IMR-90 (cell line): ENCODE measurements at regions not wholly inside any gene's neighbourhood (a gene's known extent, or its start where the extent isn't known, plus 50 kb on each side); places are given as distances from the start of the nearest gene placed in this dataset.

Source experiments
- ATAC-seq: fragments of 200-7000 bp; cut with Tn5 transposase; 2 replicates; pipeline ENCODE4 v1.9.1; 2020; ENCODE audit warnings: low read depth, mild to moderate bottlenecking, moderate library complexity
- BruUV-seq: library from RNA; stranded (reverse); fragments of 400-500 nt; replicated peaks from 2 replicates; lab custom pipeline; 2021; lab: Mats Ljungman, UMichigan
- CTCF ChIA-PET: fragments of 300-600 bp; formaldehyde crosslinking; extraction: SDS; loops from one replicate; lab custom pipeline; 2021; ENCODE audit warnings: antibody characterized with exemption; lab: Yijun Ruan, JAX
- POLR2A ChIA-PET: fragments of 300-600 bp; sonication (Branson Sonifier 250); formaldehyde crosslinking; loops from one replicate; lab custom pipeline; 2022; ENCODE audit warnings: antibody characterized with exemption; ENCODE audit not compliant: unreplicated experiment; lab: Charles Lee
- DNase-seq: peaks from one replicate; pipeline ENCODE4 v3.0.0; 2013
- H2AFZ ChIP-seq: replicated peaks from 2 replicates; pipeline ENCODE3; 2013; ENCODE audit warnings: low read length, mild to moderate bottlenecking; ENCODE audit not compliant: poor library complexity
- H2AK5ac ChIP-seq: 2 replicates; pipeline ENCODE4 v1.6.1; 2013; ENCODE audit warnings: low read depth, low read length, inconsistent platforms
- H2AK9ac ChIP-seq: replicated peaks from 2 replicates; pipeline ENCODE3; 2013; ENCODE audit warnings: mild to moderate bottlenecking, low read depth, low read length, moderate library complexity; ENCODE audit not compliant: poor library complexity
- H2BK120ac ChIP-seq: 2 replicates; pipeline ENCODE4 v1.6.1; 2013; ENCODE audit warnings: low read depth, low read length, inconsistent platforms
- H2BK15ac ChIP-seq: 3 replicates; pipeline ENCODE4 v1.6.1; 2013; ENCODE audit warnings: low read depth, low read length, inconsistent platforms
- H2BK20ac ChIP-seq: 2 replicates; pipeline ENCODE4 v1.6.1; 2013; ENCODE audit warnings: low read depth, mild to moderate bottlenecking, inconsistent platforms, low read length, moderate library complexity
- H2BK5ac ChIP-seq: 2 replicates; pipeline ENCODE4 v1.6.1; 2013; ENCODE audit warnings: mild to moderate bottlenecking, low read depth, low read length, inconsistent platforms; ENCODE audit not compliant: poor library complexity, severe bottlenecking
- H3K14ac ChIP-seq: replicated peaks from 2 replicates; pipeline ENCODE4 v1.6.1; 2013; ENCODE audit warnings: low read depth, low read length, inconsistent platforms
- H3K18ac ChIP-seq: 2 replicates; pipeline ENCODE4 v1.6.1; 2013; ENCODE audit warnings: low read depth, low read length, control low read depth
- H3K23ac ChIP-seq: 2 replicates; pipeline ENCODE4 v1.6.1; 2013; ENCODE audit warnings: low read depth, low read length, inconsistent platforms
- H3K27ac ChIP-seq: 2 replicates; pipeline ENCODE4 v1.5.1; 2013; ENCODE audit warnings: mild to moderate bottlenecking, control low read depth, low read length; ENCODE audit not compliant: insufficient read depth
- H3K27me3 ChIP-seq: 2 replicates; pipeline ENCODE4 v1.6.1; 2013; ENCODE audit warnings: low read length; ENCODE audit not compliant: control insufficient read depth, insufficient read depth
- H3K36me3 ChIP-seq: 2 replicates; pipeline ENCODE4 v1.6.1; 2013; ENCODE audit warnings: low read length, mixed read lengths; ENCODE audit not compliant: control insufficient read depth, insufficient read depth
- H3K4ac ChIP-seq: 2 replicates; pipeline ENCODE4 v1.6.1; 2013; ENCODE audit warnings: low read depth, low read length, inconsistent platforms
- H3K4me1 ChIP-seq: 2 replicates; pipeline ENCODE4 v1.6.1; 2013; ENCODE audit warnings: low read length, mixed read lengths; ENCODE audit not compliant: control insufficient read depth, insufficient read depth
- H3K4me2 ChIP-seq: 2 replicates; pipeline ENCODE4 v1.6.1; 2013; ENCODE audit warnings: low read depth, mild to moderate bottlenecking, control low read depth, low read length, moderate library complexity
- H3K4me3 ChIP-seq: 2 replicates; pipeline ENCODE4 v1.5.1; 2013; ENCODE audit warnings: low read depth, mild to moderate bottlenecking, control low read depth, low read length, moderate library complexity; ENCODE audit not compliant: insufficient read depth
- H3K56ac ChIP-seq: 2 replicates; pipeline ENCODE4 v1.6.1; 2013; ENCODE audit warnings: low read length, inconsistent platforms; ENCODE audit not compliant: insufficient read depth; ENCODE audit errors: extremely low read depth
- H3K79me1 ChIP-seq, 2 experiments: 2 replicates each; pipeline ENCODE4 v1.6.1; 2013; ENCODE audit warnings: low read length in 2 of 2, inconsistent platforms in 1 of 2, low read depth in 1 of 2
- H3K9ac ChIP-seq: 2 replicates; pipeline ENCODE4 v1.6.1; 2013; ENCODE audit warnings: low read depth, low read length, control low read depth
- H3K9me1 ChIP-seq: 2 replicates; pipeline ENCODE4 v1.6.1; 2013; ENCODE audit warnings: low read length, inconsistent platforms; ENCODE audit not compliant: insufficient read depth
- H3K9me3 ChIP-seq: 2 replicates; pipeline ENCODE4 v1.6.1; 2013; ENCODE audit warnings: low read length; ENCODE audit not compliant: control insufficient read depth, insufficient read depth
- H4K20me1 ChIP-seq: 2 replicates; pipeline ENCODE4 v1.6.1; 2013; ENCODE audit warnings: low read length, inconsistent platforms; ENCODE audit not compliant: insufficient read depth
- H4K5ac ChIP-seq: 2 replicates; pipeline ENCODE4 v1.6.1; 2013; ENCODE audit warnings: mild to moderate bottlenecking, low read depth, low read length, control low read depth
- H4K8ac ChIP-seq, 2 experiments: 2 replicates each; pipeline ENCODE4 v1.6.1; 2013; ENCODE audit warnings: low read depth in 2 of 2, low read length in 2 of 2, control low read depth in 1 of 2, inconsistent platforms in 1 of 2
- H4K91ac ChIP-seq: 2 replicates; pipeline ENCODE4 v1.6.1; 2013; ENCODE audit warnings: low read depth, low read length, inconsistent platforms; ENCODE audit not compliant: insufficient read depth
- BHLHE40 ChIP-seq: fragments of 150-350 bp; IDR thresholded peaks from 2 replicates; pipeline ENCODE4 v1.6.1; 2016; ENCODE audit warnings: mild to moderate bottlenecking, low read depth, low read length
- CEBPB ChIP-seq: IDR thresholded peaks from 2 replicates; pipeline ENCODE4 v1.6.1; 2012; ENCODE audit warnings: low read depth, low read length, improper control_type of control experiment
- CHD1 ChIP-seq: IDR thresholded peaks from 2 replicates; pipeline ENCODE4 v1.6.1; 2012; ENCODE audit warnings: low read depth, low read length, improper control_type of control experiment
- CTCF ChIP-seq: conservative IDR thresholded peaks from 2 replicates; pipeline ENCODE4 v1.5.1; 2012; ENCODE audit warnings: mild to moderate bottlenecking, low read depth, low read length, improper control_type of control experiment
- ELK1 ChIP-seq: fragments of 150-350 bp; IDR thresholded peaks from 2 replicates; pipeline ENCODE4 v1.6.1; 2016; ENCODE audit warnings: low read depth, mild to moderate bottlenecking, low read length, moderate library complexity, borderline replicate concordance
- FOS ChIP-seq: fragments of 150-350 bp; IDR thresholded peaks from 2 replicates; pipeline ENCODE4 v1.6.1; 2016; ENCODE audit warnings: low read depth, low read length
- MAFK ChIP-seq: IDR thresholded peaks from 2 replicates; pipeline ENCODE4 v1.6.1; 2012; ENCODE audit warnings: low read depth, low read length, improper control_type of control experiment
- MAZ ChIP-seq: IDR thresholded peaks from 2 replicates; pipeline ENCODE4 v1.6.1; 2012; ENCODE audit warnings: low read depth, mild to moderate bottlenecking, low read length, improper control_type of control experiment, moderate library complexity, borderline replicate concordance
- MXI1 ChIP-seq: IDR thresholded peaks from 2 replicates; pipeline ENCODE4 v1.6.1; 2012; ENCODE audit warnings: low read depth, mild to moderate bottlenecking, low read length, moderate library complexity, borderline replicate concordance
- NFE2L2 ChIP-seq: fragments of 150-350 bp; IDR thresholded peaks from 2 replicates; pipeline ENCODE4 v1.6.1; 2016; ENCODE audit warnings: low read depth, mild to moderate bottlenecking, low read length
- POLR2A ChIP-seq: IDR thresholded peaks from 2 replicates; pipeline ENCODE4 v1.6.1; 2012; ENCODE audit warnings: mild to moderate bottlenecking, low read depth, low read length
- RAD21 ChIP-seq: IDR thresholded peaks from 2 replicates; pipeline ENCODE4 v1.6.1; 2012; ENCODE audit warnings: low read length, improper control_type of control experiment
- RCOR1 ChIP-seq: IDR thresholded peaks from 2 replicates; pipeline ENCODE4 v1.6.1; 2012; ENCODE audit warnings: mild to moderate bottlenecking, low read length, improper control_type of control experiment; ENCODE audit not compliant: insufficient replicate concordance
- RFX5 ChIP-seq: IDR thresholded peaks from 2 replicates; pipeline ENCODE4 v1.8.0; 2012; ENCODE audit warnings: low read depth, mild to moderate bottlenecking, low read length, moderate library complexity
- SMC3 ChIP-seq: fragments of 150-350 bp; IDR thresholded peaks from 2 replicates; pipeline ENCODE4 v1.6.1; 2016; ENCODE audit warnings: low read depth, mild to moderate bottlenecking, antibody characterized with exemption, low read length, moderate library complexity
- WGBS, 2 experiments: methylation state at CpG; one replicate each; pipeline versions ENCODE4 v1.1.5 to v1.1.7; 2013; ENCODE audit warnings: missing lambda C conversion rate in 2 of 2; ENCODE audit not compliant: insufficient read length in 1 of 2; ENCODE audit errors: extremely low coverage in 2 of 2; 5-methylcytosine and 5-hydroxymethylcytosine counted together
- dilution Hi-C: fragments of 300-500 bp; cut with HindIII; formaldehyde crosslinking; loops from one replicate; pipeline ENCODE4 v1.14.3; 2018; ENCODE audit warnings: low sequenced_read_pairs; ENCODE audit not compliant: unreplicated experiment
- in situ Hi-C: fragments of 300-500 bp; cut with MboI; formaldehyde crosslinking; loops from 3 replicates; pipeline ENCODE4 v1.14.3; 2019; ENCODE audit warnings: low sequenced_read_pairs, inconsistent platforms, mixed read lengths
- intact Hi-C: fragments of 100-400 bp; cut with micrococcal nuclease; formaldehyde crosslinking; loops from 2 replicates; pipeline ENCODE4 v1.10.0; 2022

DNA sequence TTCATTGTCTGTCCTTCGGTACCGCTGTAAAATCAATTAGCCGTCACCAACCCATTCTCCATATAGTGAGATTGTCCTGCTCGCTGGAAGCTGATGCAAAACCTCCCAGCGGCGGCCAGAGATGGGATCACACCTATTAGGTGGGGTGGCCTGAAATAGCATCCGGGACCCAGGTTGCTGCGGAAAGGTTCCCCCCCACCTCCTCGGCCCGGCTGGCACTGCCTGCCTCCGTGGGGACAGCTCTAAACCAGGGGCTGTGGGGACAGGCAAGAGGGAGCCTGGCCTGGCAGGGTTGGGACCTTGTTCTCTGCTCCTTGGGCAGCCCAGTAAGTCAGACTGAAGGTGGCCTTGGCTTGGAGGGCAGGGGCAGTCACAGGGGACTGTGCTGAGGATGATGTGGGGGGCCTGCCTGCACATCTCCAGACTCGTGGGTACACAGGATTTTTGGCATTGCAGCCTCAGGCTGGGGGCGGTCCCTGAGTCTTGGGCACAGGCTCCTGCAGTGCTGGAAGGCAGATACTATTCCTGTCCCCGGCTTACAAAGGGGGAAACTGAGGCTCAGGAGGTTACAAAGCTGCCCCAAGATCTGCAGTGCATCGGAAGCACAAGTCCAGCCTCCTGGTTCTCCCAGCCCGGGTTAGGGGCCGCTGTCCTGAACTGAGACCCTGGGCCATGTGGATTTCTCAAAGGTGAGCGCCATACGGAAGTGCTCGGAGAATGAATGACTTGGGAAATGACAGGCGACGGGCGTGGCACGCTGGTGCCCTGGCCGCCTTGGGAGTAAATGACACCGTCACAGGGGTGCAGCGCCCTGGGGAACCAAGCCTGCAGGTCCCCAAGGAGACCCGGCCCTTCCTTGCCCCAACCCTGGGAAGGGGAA lies 65.6 kb downstream of the UNCX start:
- Histone ChIP-seq H3K79me1 (no peaks in the 10 kb centered on the region), H3K36me3 (no peaks in the 10 kb centered on the region), H2BK20ac (no peak overlapping the region), H3K4me2 (no peak overlapping the region), H4K91ac (no peak overlapping the region), H3K14ac (no peak overlapping the region), H2BK15ac (no peak overlapping the region), H3K27ac (no peak overlapping the region), H3K27me3 (peaks cover 63% of the 10 kb centered on the region), H3K56ac (no peak overlapping the region), H3K9ac (no peak overlapping the region), H4K20me1 (no peaks in the 10 kb centered on the region), H3K9me3 (no peaks in the 10 kb centered on the region), H3K4ac (no peak overlapping the region), H3K4me3 (no peak overlapping the region), H3K18ac (no peak overlapping the region), H2AK9ac (no peak overlapping the region), H2AFZ (no peak overlapping the region), H2BK120ac (no peak overlapping the region), H4K5ac (no peak overlapping the region), H3K4me1 (no peaks in the 10 kb centered on the region), H3K9me1 (no peaks in the 10 kb centered on the region), H3K23ac (no peak overlapping the region), H2AK5ac (no peak overlapping the region), H2BK5ac (no peak overlapping the region), H4K8ac (no peak overlapping the region)
- dilution Hi-C loops: no loop called here
- intact Hi-C loops: no loop called here
- in situ Hi-C loops: no loop called here
- CTCF ChIA-PET: no interaction called here
- POLR2A ChIA-PET: no interaction called here
- ATAC-seq: no peak
- no peak for DNase-seq
- WGBS, 2 experiments: 82% methylated on average over 9 of the region's 28 CpGs; no CpG with 5 or more reads in 1 of the 2 experiments
- no TSS peak for BruUV-seq
- no peak for TF ChIP-seq CHD1
- no peak for TF ChIP-seq RCOR1
- no peak for TF ChIP-seq POLR2A
- TF ChIP-seq FOS: no peak
- TF ChIP-seq MAFK: no peak
- no peak for TF ChIP-seq RFX5
- no peak for TF ChIP-seq MAZ
- no peak for TF ChIP-seq CEBPB
- no peak for TF ChIP-seq BHLHE40
- TF ChIP-seq SMC3: no peak
- TF ChIP-seq NFE2L2: no peak
- no peak for TF ChIP-seq MXI1
- TF ChIP-seq RAD21: no peak
- no peak for TF ChIP-seq CTCF
- TF ChIP-seq ELK1: no peak
